LNCAP (cell line): ENCODE measurements at regions not wholly inside any gene's neighbourhood (a gene's known extent, or its start where the extent isn't known, plus 50 kb on each side); places are given as distances from the start of the nearest gene placed in this dataset.

Experiments used
- CTCF ChIP-seq: fragments of 450-650 bp; IDR thresholded peaks from 2 replicates; pipeline ENCODE4 v1.5.1; 2017; ENCODE audit warnings: mild to moderate bottlenecking

GRCh38 chr3:104810896-104811295 is 555.8 kb upstream of the ALCAM start:
- no peak for TF ChIP-seq CTCF

GRCh38 chr3:104816008-104816407 is 550.7 kb upstream of the ALCAM start:
- no peak for TF ChIP-seq CTCF

- no peak for TF ChIP-seq CTCF
Observed at GRCh38 chr3:104816716-104817115, 550.0 kb upstream of the ALCAM start.

GRCh38 chr3:104819333-104819732 is 547.4 kb upstream of the ALCAM start:
- TF ChIP-seq CTCF = no peak

GRCh38 chr3:104820959-104821358 is 545.8 kb upstream of the ALCAM start:
- TF ChIP-seq CTCF = no peak

GRCh38 chr3:104825116-104825515 is 541.6 kb upstream of the ALCAM start:
- no peak for TF ChIP-seq CTCF

GRCh38 chr3:104831071-104831470 is 535.6 kb upstream of the ALCAM start:
- TF ChIP-seq CTCF = no peak

DNA sequence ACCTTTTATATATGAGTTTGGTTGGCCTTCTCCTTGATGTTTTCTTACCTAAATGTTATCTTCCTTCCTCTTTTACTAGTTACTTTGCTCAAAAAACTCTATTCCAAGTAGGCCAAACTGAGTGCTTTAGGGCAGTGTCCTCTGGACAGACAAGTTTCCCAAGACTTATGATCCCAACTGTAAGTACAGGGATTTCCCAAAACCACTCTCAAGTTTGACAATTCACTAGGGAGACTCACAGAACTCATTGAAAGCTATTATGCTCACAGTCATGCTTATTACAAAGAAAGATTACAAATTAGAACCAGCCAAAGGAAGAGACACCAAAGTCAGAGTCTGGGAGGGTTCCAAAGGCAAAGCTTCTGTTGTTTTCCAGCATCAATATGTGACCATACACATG is 534.2 kb upstream of the ALCAM start:
- no peak for TF ChIP-seq CTCF
